Jurkat, Clone E6-1 (cell line): ENCODE measurements at regions not wholly inside any gene's neighbourhood (a gene's known extent, or its start where the extent isn't known, plus 50 kb on each side); places are given as distances from the start of the nearest gene placed in this dataset.

ENCODE experiments used
- DNase-seq: peaks from one replicate; pipeline ENCODE4 v3.0.0-alpha.2; 2011; ENCODE audit warnings: low read depth, low spot score
- H3K4me3 ChIP-seq: 2 replicates; pipeline ENCODE4 v1.5.1; 2011; ENCODE audit warnings: mild to moderate bottlenecking, low read length, control low read depth, moderate library complexity

DNA sequence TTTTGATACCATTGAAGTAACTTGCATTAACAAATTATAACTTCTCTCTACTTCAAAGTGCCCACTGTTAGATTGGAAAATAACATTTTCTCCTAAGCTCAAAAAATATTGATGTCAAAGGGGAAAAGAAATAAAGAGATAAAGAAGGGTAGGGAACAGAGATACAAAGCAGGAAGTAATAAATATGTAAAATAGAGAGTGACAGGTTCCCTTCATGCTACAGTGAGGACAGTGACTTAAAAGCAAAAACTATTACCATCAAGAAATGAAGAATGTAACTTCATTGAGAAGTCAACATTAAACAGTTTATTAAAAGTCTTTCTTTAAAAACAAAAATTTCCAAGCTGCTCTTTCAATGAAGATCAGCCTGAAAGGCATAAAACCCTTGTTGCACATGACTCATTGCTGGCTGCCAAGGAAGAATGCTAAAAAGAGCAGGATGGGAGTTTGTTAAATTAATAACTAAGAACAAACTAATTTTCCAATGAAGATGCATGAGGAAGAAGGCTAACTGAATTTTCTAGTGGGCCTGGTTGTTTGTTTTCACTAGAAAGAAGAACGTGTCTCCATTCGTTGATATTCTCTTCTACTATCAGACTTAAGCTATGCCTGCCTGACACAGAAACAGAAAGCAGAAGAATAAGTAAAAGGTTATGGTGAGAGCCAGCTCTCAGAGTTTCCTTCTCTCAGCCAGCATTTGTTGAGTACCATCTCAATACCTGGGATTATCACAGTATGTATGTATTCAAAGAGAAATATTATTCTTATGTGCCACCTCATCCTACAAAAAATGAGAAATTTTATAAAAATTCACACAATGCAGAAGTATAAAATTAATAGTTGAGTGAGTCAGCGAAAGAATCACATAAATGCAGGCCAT is 197.8 kb upstream of the NREP start:
- no peak overlapping the region for H3K4me3 ChIP-seq
- no peak for DNase-seq

DNA sequence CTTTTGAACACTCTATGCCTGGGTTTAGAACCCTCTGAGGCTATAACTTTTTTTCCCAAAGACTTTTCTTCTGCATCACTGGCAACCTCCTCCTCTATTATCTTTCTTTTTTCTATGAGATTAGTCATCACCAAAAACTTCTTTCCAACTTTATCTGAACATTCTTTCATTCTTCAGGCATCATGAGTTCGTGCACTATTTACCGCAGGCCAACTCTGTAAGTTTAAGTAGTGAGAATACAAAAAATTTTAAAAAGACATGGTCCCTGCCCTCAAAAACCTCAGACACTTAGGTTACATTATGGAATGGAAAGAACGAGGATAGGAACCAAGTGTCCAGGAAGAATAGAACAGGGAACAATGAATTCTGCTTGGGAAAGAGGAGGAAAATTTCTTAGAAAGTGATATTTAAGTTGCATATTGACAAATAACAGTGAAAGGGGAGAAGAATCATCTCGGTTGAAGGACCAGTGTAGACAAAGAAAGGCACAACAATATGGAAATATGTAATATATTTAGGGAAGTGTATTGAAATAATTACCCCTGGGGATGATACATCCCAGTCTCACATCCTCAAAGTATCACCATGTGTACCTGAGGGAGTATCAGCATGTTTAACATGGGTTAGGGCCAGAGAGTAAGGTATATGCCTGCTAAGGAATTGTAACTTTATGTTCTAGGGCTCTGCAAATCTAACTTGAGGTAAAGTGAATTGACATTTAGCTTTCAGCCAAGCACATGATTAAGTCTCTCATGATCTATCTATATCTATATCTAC is 196.5 kb upstream of the NREP start:
- no peak for DNase-seq

DNA sequence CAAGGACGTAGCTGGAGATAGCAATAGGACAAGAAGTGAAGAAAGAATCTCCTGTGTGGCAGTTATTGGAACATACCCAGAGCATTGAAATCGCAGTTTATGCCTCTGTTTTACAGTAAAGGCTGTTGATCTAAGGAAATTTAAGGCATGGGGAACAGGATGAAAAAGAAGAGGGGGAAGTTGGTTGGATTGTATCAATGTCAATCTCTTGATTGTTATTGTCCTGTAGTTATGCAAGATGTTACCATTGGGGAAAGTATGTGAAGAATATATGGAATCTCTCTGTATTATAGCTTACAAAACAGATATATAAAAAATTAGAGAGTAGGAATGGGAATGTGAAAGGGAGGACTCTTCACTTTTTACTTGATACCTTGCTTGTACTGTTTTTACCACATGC is 195.6 kb upstream of the NREP start:
- H3K4me3 ChIP-seq = no peak overlapping the region
- DNase-seq = no peak

More for the DNA sequence above, 196.5 kb upstream of the NREP start:
- no peak overlapping the region for H3K4me3 ChIP-seq

DNA sequence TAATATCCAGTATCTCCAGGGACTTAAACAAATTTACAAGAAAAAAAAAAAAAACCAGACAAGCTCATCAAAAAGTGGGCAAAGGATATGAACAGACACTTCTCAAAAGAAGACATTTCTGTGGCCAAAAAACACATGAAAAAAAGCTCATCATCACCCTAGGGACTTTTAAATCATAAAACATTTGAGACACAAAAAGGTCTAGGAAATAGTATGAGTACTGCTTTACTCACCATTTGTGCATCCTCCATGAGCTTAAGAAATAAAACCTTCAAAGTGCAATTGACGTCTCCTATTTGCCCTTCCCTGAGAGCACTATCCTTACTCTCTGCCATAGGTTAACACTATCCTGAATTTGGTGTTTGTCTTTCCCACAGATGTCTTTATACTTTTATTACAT is 193.7 kb upstream of the NREP start:
- no peak for DNase-seq

DNA sequence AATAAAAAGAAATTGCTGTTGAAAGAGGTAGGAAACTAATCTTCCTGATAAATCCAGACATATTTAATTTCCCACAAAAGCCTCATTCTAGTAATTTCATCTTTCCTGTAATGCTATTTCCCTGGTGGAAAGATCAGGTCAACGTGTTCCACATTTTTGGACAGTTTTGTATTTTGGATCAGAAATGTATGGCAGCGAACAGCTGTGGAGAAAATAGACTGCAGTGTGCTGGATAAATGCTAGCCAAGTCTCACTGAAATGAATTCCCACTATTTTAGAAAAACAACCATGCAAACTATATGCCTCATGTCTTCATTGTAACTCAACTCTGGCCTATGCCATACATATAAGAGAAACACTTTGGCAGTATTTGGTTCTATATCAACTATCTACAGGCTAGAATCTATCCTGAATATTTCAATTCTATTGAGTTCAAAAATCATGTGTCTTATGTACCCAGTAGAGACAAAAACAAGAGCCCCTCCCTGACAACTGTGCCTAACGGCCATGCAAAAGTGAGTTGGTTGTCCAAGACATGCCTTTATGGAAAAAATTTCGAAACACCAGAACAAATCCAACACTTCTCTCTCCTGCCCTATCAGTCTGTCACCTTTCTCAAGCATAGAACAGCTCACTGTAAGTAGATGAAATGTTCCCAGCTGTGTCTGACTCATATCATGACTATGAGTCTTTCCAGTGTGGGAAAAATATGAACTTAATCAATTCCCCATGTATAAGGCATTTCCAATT is 191.3 kb upstream of the NREP start:
- no peak overlapping the region for H3K4me3 ChIP-seq
- DNase-seq = no peak

More for the DNA sequence above, 193.7 kb upstream of the NREP start:
- no peak overlapping the region for H3K4me3 ChIP-seq

DNA sequence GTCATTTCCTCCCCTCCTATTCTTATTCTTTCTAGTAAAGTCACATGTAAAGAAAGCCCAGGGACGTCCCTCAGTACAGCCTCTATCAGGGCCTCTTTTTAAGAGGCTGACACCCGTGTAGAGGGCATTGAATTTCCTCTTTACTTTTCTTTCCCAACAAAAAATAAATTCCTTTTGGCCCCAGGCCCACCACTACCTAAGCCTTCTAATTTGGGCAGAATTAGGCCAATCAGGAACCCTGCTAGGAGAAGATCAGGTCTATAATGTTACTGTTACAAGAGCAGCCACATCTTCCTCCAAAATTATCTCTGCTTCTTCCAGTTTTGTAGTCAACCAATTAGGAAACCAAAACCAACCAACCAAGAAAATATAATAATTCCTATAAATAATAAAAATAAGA is 189.6 kb upstream of the NREP start:
- no peak for DNase-seq

DNA sequence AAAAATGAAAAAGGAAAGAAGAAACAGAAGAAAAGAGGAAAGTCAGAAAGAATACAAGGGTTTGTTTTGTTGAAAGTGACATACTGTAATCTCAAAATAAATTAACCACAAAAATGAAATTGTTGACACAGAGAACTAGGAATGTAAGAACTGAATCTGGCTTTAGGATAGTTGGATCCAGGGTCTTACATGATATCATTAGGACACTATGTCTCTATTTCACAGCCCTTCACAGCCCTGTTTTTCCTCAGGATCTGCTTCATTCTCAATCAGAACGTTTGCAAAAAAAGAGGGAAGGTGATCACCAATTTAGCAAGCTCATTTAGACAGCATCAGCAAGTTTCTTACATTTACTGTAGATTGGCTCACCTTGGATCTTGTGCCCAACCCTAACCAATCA is 188.5 kb upstream of the NREP start:
- DNase-seq = no peak
- no peak overlapping the region for H3K4me3 ChIP-seq

More for the DNA sequence above, 189.6 kb upstream of the NREP start:
- no peak overlapping the region for H3K4me3 ChIP-seq

DNA sequence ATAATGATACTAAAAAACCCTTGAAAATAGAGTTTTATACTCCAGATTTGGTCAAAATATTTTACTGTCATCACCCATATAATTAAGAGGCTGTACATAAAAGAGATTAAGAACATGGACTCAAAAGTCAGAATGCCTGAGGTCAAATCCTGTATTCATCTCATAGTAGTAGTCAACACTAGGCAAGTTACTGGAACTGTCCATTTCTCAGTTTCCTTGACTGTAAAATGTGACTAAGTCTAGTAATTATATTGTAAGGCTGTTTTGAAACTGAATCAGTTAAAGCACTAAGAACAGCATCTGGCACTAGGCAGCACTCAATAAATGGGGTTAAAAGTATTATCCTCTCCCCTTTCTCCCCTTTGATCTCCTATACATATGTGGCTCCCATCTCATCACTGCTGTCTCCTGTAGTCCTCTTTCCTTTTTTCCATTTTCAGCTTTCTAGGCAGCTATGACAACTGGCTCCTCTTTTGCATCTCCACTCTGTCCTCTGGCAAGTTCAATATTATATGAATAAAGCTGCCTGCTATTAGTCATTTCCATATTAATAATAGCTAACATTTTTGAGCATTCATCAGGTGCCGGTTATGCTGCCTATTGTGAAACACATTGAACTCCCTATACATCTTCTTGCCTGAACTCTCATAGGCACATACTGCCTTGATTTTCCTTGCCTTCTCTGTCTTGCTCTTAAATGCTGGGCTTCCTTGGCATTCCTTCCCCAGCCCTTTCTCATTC is 185.8 kb upstream of the NREP start:
- no peak overlapping the region for H3K4me3 ChIP-seq
- DNase-seq = no peak

DNA sequence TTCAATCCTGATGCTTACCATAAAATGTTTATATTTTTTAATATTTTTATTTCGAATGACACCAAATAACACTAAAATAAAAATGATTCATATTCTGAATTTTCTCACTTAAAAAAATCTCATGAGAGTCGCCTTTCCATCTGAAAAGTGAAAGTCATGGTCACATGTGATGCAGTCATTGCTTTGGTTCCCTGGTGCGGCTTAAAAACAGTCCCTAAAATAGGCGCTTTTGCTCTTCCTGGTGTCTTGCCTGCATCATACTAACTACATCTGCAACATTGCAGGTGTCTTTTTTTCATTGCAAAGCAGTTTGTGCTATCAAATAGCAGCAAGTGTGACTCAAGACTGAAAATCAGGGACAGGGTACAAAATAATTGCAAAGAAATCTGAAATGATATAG is 185.2 kb upstream of the NREP start:
- no peak overlapping the region for H3K4me3 ChIP-seq
- DNase-seq = no peak

DNA sequence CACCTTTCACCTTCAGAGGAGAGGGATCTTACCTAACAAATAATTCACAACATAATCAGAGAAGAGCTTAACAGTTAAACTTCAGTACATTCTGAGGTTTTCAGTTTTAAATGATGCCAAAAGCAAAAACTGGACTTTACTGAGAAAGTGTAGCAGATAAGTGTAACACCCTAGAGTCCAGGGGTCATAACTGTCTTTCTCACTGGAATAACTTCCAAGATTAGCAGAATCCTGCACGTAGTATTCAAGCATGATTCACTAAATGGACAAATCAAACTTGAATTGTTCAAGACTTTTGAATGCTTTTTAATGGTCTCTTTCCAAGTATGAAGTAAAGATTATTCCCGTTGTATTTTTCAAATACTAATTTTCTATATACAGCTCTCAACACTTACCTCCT is 180.1 kb upstream of the NREP start:
- DNase-seq = no peak
- H3K4me3 ChIP-seq = no peak overlapping the region

DNA sequence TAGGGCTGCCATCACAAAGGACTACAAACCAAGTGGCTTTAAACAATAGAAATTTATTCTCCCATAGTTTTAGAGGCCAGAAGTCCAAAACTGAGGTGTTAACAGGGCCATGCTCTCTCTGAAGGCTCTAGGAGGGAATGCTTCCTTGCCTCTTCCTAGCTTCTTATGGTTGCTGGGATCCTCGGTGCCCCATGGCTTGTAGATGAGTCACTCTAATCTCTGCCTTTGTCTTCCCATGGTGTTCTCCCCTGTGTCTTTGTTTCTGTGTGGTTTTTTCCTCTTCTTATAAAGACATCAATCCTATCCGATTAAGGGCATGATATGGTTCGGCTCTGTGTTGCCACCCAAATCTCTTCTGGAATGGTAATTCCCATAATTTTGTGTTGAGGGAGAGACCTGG is 178.8 kb upstream of the NREP start:
- H3K4me3 ChIP-seq = no peak overlapping the region
- DNase-seq = no peak

DNA sequence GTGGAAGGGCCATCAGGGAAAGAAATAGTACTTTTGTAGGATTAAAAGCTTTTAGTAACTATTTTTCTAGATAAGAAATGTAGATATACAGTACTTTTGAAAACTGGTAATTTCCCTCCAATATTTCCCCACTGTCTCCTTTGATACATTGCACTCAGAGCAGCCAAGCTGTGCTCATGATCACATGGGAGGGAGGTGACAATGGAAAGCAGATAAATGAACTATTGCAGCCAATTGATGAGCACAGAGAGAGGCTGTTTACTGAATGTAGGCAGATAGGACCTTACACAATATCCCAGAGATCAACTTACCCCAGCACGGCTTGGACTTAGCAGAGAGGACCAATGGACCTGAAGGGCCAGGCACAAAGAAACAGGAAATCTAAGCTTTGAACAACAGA is 178.0 kb upstream of the NREP start:
- no peak overlapping the region for H3K4me3 ChIP-seq
- DNase-seq = no peak

DNA sequence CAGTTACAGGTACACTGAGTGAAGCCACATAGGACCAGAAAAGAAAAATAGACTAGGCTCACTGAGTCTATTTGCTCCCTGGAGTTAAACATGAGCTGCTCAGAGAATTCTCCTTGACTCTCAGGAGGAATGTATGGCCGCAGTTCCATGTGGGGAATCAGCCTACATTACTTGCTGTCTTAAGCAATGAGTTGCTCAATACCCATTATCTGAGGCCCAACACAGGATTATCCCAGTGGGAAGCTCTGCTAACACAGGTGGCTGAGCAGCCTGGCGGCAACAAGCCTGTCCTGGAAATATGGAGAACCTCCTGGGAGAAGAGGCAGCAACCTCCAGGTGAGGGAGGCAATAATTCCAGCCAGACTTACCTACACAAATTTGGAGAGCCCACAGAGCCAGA is 177.5 kb upstream of the NREP start:
- DNase-seq = no peak
- no peak overlapping the region for H3K4me3 ChIP-seq

DNA sequence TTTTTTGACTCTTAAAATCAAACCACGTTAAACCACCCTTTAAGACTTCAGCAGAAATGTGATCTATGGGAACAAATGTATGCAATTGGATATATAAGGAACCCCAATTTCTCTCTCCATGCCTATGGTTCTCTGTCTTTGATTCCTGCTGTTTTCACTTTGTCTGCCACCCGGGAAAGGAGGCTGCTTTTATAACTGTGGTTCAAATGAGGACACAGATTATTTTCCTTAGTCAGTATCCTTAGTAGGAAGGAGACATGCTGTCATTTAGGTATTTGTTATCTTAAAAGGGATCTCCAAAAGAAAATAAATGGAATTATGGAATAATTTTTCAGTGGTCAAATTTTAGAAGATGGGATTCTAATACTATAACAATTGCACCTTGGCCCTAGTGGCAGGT is 176.1 kb upstream of the NREP start:
- no peak overlapping the region for H3K4me3 ChIP-seq
- no peak for DNase-seq

DNA sequence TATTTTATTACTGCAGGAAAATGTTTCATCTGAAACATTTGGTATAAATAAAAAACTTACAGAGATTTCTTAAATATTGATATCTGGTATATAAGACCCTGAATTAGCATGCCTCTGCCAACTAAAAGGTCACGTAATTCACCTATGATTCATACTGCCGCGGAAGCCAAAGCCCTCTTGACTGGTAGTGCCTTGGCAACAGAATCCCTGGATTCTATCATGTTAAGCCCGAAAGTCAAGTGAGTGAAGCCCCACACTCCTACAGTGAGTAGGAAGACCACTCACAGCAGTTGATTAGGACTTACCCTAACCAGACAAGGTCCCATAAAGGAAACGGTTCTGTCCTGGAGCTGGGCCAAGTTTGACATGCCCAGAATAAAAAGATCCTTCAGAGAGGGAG is 175.6 kb upstream of the NREP start:
- no peak overlapping the region for H3K4me3 ChIP-seq
- DNase-seq = no peak

DNA sequence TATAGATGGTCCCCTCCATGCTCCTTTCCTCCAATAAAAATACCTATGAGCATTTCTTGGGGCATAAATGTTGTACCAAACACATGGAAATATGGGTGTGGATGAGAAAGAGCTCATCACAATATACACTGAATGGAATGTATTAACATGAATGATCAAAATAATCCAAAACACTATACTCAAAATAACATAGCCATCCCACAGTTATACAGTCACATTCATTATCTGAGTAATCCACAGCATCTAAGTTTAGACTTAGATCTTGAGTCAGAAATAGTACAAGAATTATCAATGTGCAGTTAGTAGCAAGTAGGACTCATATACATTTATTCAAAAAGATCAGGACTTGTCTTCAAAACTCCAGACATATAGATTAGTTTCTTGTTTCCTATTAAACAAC is 175.2 kb upstream of the NREP start:
- no peak overlapping the region for H3K4me3 ChIP-seq
- no peak for DNase-seq

DNA sequence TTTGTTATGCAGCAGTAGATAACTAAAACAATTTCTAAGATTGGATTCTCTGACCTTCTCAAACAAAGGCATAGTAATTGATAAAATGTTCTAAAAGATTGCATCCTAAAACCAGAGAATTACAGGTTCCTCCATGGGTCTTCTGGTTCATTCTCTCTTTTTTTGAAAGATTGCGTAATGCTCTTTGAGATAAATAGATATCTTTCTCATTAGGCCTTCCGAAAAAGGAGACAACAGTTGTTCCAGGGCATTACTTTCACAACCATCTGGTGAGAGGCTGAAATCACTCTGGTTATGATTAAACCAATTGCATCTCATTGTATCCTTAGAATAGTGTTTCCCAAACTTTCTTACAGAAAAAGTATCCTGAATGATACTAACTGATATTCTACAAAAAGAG is 174.7 kb upstream of the NREP start:
- no peak overlapping the region for H3K4me3 ChIP-seq
- no peak for DNase-seq

DNA sequence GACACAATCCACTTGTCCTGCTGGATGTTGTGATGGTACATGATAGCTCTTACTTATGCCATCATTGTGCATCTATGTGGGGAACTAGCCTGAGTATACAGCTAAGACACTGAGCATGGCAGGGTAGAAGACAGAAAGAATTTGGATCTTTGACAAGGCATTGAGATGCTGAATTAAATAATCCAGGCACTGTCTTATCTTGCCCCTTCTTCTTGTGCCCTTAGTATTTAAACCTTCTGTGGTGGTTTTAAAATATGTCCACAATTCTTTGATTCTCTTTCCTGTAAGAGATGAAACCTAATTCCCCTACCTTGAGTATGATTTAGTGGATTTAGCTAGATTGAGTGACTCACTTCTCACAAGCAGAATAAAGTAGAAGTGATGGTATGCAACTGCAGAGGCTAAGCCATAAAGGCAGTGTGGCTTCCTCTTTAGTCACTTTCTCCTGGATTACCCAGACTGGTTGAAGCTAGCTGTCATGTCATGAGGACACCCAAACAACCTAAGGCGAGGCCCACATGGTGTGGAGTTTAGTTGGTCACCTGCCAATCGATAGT is 174.0 kb upstream of the NREP start:
- no peak overlapping the region for H3K4me3 ChIP-seq
- DNase-seq = no peak

DNA sequence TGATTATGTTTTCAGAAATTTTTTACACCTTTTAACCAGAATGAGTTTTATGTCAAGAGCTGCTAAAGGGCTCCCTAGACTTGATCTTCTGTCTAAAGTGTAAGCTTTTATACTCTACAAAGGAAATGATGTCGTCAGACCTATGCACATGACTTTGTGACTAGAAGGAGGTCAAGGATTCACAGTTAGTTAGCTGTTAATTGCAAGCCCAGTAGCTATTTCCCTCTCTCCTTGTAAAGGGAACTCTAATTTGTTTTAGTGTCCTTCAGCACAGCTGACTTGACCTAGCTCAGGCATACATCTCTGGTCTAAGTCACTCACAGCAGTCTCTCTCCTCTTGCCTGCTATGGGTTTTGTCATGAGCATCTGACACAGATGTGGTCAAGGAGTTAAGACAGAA is 173.5 kb upstream of the NREP start:
- no peak overlapping the region for H3K4me3 ChIP-seq
- no peak for DNase-seq
